GM18520 (cell line): ENCODE measurements at regions not wholly inside any gene's neighbourhood (a gene's known extent, or its start where the extent isn't known, plus 50 kb on each side); places are given as distances from the start of the nearest gene placed in this dataset.
"Not testable (repeated sequence)": the region's sequence is repeated elsewhere in the genome, so short reads cannot be mapped to it uniquely, and the experiment has no call there.

ENCODE experiments used
- ATAC-seq: cut with Tn5 transposase; IDR thresholded peaks from one replicate; pipeline ENCODE4 v1.9.1; 2021; ENCODE audit not compliant: unreplicated experiment

- ATAC-seq: no peak
These were observed 299.9 kb downstream of the FZD1 start for GRCh38 chr7:91564101-91564500.

GRCh38 chr7:91564541-91564940 lies 300.3 kb downstream of the FZD1 start:
- ATAC-seq: no peak

GRCh38 chr7:91565499-91566401 lies 301.5 kb downstream of the FZD1 start:
- no peak for ATAC-seq

GRCh38 chr7:91566402-91566732 lies 302.1 kb downstream of the FZD1 start:
- ATAC-seq: no peak

GRCh38 chr7:91567081-91568012 lies 303.1 kb downstream of the FZD1 start:
- ATAC-seq: no peak

GRCh38 chr7:91568138-91568537 lies 303.9 kb downstream of the FZD1 start:
- no peak for ATAC-seq

- no peak for ATAC-seq
These were observed 305.7 kb downstream of the FZD1 start for GRCh38 chr7:91569728-91570457.

- ATAC-seq: no peak
These were observed 306.3 kb downstream of the FZD1 start for GRCh38 chr7:91570560-91570959.

GRCh38 chr7:91571601-91572000 lies 307.4 kb downstream of the FZD1 start:
- ATAC-seq: no peak

GRCh38 chr7:91573405-91573804 lies 307.1 kb downstream of the MTERF1 start:
- ATAC-seq: no peak

GRCh38 chr7:91576459-91576858 lies 304.0 kb downstream of the MTERF1 start:
- not testable (repeated sequence) for ATAC-seq

GRCh38 chr7:91579837-91580236 lies 300.7 kb downstream of the MTERF1 start:
- no peak for ATAC-seq

- no peak for ATAC-seq
These were observed 297.6 kb downstream of the MTERF1 start for GRCh38 chr7:91582799-91583477.

- ATAC-seq: no peak
These were observed 284.2 kb downstream of the MTERF1 start for GRCh38 chr7:91596287-91596686.

GRCh38 chr7:91598791-91599190 lies 281.7 kb downstream of the MTERF1 start:
- no peak for ATAC-seq

GRCh38 chr7:91600112-91600511 lies 280.4 kb downstream of the MTERF1 start:
- no peak for ATAC-seq

GRCh38 chr7:91603707-91604106 lies 276.8 kb downstream of the MTERF1 start:
- ATAC-seq: no peak

- no peak for ATAC-seq
These were observed 271.9 kb downstream of the MTERF1 start for GRCh38 chr7:91608606-91609005.

GRCh38 chr7:91609525-91609924 lies 271.0 kb downstream of the MTERF1 start:
- ATAC-seq: no peak

- no peak for ATAC-seq
These were observed 266.1 kb downstream of the MTERF1 start for GRCh38 chr7:91614431-91614830.
